ENCODE measurements at regions not wholly inside any gene's neighbourhood (a gene's known extent, or its start where the extent isn't known, plus 50 kb on each side); places are given as distances from the start of the nearest gene placed in this dataset.

DNA sequence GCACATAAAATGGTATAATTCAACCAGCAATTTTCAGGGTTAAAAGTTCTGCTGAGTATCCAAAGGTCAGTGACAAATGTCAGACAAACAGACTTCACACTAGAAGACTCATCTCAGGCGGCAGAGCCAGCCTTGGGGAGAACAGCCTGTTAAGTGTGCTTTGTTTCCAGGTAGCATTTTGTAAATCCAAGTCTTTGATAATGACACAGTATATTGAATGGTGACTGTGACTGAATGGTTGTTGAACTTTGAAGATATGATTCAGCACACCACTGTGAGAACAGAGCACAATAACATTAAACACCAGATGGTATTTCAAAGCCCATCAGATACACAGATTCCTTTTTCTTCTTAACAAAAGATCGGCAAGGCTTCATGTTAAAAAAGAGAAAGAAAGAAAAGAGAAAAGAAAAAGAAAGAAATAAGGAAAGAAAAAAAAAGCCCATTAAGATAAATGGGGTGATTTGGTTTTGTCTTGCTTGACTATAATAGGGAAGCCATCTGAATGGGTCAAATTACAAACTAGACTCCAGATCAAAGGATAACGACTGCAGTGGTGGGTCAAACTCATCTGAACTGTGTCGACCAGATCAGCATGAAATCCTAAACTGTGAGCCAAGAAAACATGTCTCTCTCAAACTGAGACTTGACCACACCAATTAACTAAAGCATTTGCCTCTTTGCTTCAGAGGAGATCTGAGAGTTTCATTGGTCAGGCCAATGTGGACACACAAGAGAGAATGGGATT lies 313.0 kb upstream of the ZNF608 start:
- TF ChIP-seq POLR2AphosphoS5 (IDR thresholded peaks at IDR 0.05; ENCODE audit: low read depth, low read length) (no peak), SIN3A (IDR thresholded peaks at IDR 0.05; ENCODE audit: borderline replicate concordance, insufficient read depth, low read depth, low read length) (no peak), REST (IDR thresholded peaks at IDR 0.05; ENCODE audit: insufficient read depth in 1 of 2, low read depth in 2 of 2, low read length in 1 of 2) (no peak), TCF7L2 (IDR thresholded peaks at IDR 0.05; ENCODE audit: low read depth, low read length) (no peak)
- TF ChIP-seq, protein P1, sequence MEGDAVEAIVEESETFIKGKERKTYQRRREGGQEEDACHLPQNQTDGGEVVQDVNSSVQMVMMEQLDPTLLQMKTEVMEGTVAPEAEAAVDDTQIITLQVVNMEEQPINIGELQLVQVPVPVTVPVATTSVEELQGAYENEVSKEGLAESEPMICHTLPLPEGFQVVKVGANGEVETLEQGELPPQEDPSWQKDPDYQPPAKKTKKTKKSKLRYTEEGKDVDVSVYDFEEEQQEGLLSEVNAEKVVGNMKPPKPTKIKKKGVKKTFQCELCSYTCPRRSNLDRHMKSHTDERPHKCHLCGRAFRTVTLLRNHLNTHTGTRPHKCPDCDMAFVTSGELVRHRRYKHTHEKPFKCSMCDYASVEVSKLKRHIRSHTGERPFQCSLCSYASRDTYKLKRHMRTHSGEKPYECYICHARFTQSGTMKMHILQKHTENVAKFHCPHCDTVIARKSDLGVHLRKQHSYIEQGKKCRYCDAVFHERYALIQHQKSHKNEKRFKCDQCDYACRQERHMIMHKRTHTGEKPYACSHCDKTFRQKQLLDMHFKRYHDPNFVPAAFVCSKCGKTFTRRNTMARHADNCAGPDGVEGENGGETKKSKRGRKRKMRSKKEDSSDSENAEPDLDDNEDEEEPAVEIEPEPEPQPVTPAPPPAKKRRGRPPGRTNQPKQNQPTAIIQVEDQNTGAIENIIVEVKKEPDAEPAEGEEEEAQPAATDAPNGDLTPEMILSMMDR (IDR thresholded peaks at IDR 0.05): no peak
